Myocyte (in vitro differentiated cells): ENCODE measurements at regions not wholly inside any gene's neighbourhood (a gene's known extent, or its start where the extent isn't known, plus 50 kb on each side); places are given as distances from the start of the nearest gene placed in this dataset.
"Not testable (repeated sequence)": the region's sequence is repeated elsewhere in the genome, so short reads cannot be mapped to it uniquely, and the experiment has no call there.

Experiments used
- DNase-seq: peaks from one replicate; pipeline ENCODE4 v3.0.0-alpha.2; 2012; ENCODE audit warnings: low read depth

DNA sequence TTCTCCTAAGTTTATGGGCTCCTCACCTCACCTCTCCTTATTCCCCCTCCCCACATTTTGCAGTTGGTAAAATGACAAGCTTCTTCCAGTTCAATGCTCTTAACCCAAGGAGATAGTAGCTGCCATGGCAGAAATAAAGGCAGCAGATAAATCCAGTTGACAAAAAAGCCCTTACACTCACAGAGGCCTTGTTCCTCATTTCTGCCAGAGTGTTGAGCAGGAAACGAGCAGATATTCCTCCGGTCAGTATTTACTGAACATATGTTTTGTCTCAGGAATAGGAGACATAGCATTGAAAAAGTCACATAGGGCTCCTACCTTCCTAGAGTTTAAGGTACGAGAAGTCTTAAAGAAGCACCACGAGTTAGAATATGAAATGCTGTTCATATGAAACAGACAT lies 493.7 kb upstream of the TNP1 start:
- no peak for DNase-seq

DNA sequence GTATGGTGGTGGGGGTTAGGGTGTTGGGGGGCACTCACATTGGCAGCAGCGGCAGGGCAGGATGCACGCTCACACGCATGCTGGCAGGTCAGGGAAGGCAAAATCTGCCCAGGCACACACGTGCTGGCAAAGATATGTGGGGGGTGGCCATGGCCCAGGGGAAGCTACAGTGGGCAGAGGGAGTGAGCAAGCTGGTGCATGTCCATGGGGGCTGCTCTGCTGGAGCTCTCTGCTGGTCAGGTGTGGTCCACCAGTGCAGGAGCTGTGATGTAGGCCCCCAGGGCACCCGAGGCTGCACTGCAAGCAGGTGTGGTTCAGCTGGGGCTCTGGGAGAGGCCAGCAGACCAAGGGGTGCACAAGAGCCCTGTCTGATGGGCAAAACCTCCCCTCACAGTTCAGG lies 491.5 kb upstream of the TNP1 start:
- DNase-seq, result no peak

DNA sequence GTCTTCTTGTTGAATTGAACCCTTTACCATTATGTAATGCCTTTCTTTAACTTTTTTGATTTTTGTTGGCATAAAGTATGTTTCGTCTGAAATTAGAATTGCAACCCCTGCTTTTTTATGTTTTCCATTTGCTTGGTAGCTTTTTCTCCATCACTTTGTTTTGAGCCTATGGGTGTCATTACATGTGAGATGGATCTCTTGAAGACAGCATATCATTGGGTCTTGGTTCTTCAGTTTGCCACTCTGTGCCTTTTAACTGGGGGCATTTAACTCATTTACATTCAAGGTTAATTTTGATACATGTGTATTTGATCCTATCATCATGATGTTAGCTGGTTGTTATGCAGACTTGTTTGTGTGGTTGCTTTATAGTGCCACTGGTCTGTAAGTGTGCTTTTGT lies 489.4 kb upstream of the TNP1 start:
- no peak for DNase-seq

DNA sequence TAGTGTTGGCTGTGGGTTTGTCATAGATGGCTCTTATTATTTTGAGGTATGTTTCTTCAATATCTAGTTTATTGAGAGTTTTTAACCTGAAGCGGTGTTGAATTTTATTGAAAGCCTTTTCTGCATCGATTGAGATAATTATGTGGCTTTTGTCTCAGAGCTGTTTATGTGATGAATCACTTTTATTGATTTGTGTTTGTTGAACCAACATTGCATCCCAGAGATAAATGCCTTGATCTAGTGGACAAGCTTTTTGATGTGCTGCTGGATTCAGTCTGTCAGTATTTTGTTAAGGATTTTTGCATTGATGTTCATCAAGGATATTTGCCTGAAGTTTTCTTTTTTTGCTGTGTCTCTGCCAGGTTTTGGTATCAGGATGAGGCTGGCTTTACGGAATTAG lies 487.8 kb upstream of the TNP1 start:
- not testable (repeated sequence) for DNase-seq

DNA sequence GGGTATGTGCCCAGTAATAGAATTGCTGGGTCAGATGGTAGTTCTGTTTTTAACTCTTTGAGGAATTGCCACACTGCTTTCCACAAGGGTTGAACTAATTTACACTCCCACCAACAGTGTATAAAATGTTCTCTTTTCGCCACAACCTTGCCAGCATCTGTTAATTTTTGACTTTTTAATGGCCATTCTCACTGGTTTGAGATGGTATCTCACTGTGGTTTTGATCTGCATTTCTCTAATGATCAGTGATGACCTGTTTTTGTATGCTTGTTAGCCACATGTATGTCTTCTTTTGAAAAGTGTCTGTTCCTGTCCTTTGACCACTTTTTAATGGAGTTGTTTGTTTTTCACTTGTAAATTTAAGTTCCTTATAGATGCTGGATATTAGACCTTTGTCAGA lies 486.2 kb upstream of the TNP1 start:
- not testable (repeated sequence) for DNase-seq

DNA sequence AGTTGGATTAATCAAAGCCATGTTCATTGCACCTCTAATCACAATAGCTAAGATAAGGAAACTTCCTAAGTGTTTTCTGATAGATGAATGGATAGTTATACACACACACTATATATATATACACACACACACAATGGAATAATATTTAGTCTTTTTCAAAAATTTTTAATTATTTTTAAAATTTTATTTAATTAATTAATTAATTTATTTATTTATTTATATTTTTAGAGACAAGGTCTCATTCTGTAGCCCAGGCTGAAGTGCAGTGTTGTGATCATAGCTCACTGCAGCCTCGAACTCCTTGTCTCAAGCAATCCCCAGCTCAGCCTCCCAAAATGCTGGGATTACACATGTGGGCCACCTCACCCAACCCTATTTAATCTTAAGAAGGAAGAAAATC lies 481.0 kb upstream of the TNP1 start:
- no peak for DNase-seq

DNA sequence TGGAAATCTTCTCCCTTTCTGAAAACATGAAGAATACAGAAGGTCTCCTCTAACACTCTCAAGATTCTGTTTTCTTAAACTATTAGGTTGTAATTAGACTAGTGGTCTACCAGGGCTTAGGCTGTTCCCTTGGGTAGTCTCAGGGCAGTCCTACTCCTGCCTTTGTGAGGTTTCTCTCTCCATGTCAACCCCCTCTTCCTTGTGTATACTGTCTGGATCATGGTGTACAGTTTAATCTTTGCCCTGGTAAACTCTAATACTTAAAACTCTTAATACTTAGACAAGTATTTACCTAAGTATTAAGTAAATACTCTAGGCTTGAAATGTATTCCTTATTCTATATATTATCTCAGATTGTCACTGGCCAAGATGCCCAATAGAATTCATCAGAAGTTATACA lies 480.3 kb upstream of the TNP1 start:
- DNase-seq, result no peak

DNA sequence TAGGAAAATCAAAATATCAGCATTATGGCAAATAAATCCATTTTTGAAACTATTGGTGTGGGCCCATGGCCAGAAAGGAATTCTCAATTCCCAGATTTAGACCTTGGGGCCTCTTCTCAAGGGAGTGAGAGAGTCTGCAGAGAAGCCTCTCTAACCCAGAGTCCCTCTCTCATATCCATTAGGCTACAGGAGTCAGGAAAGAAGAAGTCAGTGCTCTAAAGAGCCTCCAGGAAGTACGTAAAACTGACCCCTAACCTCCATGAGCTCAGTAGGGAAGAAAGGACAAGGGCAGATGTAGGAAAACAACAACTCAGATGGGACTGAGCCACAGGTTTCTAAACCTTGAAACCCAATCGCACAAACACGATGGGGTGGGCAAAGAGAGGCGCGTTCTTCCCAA lies 479.9 kb upstream of the TNP1 start:
- no peak for DNase-seq

DNA sequence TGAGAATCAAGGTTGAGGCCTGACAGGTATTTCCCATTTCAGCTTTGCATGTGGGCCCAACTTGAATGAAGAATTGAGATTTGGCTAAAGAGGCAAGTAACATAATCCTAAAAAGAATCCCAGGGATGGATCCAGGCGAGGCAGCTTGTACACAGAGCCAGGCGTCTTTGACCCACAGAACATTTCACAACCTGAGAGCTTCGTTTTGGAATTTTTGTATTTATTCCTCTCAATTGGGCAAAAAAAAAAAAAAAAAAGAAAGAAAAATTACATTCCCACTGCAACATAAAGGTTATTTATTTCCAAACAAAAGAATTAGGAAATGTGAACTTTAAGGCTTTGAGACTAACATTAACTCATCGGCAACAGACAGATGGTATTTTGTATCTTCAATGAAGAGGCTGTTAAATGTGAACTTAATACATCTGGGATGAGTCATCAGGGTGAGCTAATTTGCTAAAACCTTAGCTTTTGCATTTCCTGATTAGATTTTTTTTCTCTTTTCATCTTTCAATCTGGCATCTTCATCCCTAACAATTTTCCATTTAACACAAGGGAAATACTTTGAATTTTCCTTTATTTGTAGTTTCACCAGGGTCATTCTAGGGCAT lies 478.5 kb upstream of the TNP1 start:
- DNase-seq, result no peak

DNA sequence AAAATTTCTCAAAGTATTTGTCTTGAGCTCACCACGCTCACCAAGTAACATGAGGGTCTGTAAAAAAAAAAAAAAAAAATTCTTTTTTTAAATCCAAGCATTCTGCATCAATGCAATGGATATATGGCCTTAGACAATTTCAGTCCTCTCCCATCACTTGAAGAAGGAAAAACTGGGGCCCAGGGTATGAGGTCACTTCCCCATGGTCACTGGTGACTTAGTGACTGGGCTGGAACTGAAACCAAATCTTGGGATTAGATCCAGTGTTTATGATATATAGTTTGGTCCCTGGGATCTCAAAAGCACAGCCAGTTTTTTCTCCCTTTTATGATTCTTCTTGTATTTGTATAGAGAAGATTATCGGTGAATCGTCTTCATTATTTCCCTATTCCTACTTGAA lies 477.9 kb upstream of the TNP1 start:
- DNase-seq, result no peak

DNA sequence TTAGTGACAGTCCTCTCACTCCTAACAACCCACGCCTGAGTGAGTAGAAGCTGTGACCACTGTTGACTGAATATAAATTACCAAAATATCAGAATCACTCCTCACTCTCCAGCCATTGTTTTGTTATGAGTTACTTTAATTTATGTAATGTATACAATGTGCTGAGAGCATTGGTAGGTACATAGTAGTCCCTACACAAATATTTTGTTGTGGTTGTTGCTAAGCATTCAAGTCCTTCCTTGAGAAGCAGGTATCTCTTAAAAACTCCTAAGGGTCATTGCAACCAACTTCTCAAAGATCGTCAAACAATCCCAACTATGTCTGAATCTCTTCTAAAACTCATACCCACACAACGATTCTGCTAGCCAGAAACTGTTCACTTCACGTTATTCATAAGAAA lies 476.8 kb upstream of the TNP1 start:
- DNase-seq, result no peak

DNA sequence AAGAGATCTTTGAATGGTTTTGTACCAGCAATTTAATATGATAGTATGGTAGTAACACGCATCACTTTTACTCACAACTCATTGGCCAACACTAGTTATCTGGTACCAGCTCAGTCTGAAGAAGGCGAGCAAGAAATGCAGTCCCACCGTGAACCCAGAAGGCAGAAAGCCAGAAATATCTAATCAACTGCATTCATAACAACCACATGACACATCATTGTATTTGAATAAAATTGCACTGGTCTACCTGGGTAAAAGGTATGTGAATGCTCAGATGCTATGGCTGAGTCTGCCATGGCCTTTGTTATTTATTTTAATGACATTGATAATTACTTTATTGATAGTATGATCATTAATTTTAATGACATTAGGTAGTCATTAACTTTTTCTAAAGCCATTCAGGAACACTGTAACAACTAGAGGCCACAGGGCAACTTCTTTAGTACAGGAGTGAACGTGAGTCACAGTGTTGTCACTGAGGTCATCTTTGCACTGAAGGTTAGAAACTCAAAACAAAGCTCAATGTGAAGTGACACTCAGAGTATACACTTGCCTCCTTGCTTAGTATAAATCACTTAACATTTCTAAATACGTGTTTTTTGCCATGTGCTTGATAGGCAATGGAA lies 475.6 kb upstream of the TNP1 start:
- DNase-seq, result no peak

DNA sequence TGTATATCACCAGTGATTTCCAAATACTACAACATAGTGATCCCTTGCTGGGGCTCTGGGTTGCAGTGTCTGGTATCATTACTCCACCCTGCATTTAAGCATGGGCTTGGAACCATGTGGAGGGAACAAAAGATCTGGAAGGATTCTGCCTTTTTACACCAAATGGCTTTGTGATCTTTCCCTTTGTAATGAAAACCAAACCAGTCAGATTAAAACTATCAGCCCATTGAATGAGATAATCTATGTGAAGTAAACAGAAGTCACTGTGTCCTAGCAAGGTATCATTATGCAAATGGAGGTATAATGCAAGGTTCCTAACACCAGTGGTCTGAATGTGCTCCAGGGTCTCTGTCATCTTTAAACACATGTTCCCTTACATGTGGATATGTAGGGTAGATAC lies 474.7 kb upstream of the TNP1 start:
- DNase-seq, result no peak

DNA sequence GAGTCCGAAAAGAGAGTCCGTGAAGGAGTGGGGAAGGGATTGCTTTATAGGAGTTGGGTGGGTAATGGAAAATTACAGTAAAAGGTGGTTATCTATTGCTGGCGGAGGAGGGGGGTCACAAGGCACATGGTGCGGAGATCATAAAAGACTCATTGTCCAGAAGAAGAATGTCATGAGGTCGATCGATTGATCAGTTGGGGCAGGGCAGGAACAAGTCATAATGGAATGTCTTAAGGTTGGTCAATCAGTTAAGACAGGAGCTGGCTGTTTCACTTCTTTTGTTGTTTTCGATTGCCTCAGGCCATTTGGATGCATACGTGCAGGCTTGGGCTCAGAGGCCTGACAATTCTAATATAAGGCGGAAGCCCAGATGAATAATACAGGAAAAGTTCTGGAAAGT lies 473.0 kb upstream of the TNP1 start:
- no peak for DNase-seq

DNA sequence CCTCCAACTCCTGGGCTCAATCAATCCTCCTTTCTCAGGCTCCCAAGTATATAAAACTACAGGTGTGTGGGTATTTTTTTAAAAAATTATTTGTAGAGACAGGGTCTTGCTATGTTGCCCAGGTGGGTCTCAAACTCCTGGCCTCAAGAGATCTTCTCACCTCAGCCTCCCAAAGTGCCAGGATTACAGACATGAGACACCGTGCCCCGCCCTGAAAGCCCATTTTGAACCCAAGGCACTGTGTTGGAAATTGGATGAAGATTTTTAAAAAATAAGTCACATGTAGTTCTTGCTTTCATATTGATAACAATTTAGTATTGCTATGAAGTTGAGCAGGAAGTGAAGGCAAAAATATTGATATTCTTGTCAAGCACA lies 472.5 kb upstream of the TNP1 start:
- no peak for DNase-seq

DNA sequence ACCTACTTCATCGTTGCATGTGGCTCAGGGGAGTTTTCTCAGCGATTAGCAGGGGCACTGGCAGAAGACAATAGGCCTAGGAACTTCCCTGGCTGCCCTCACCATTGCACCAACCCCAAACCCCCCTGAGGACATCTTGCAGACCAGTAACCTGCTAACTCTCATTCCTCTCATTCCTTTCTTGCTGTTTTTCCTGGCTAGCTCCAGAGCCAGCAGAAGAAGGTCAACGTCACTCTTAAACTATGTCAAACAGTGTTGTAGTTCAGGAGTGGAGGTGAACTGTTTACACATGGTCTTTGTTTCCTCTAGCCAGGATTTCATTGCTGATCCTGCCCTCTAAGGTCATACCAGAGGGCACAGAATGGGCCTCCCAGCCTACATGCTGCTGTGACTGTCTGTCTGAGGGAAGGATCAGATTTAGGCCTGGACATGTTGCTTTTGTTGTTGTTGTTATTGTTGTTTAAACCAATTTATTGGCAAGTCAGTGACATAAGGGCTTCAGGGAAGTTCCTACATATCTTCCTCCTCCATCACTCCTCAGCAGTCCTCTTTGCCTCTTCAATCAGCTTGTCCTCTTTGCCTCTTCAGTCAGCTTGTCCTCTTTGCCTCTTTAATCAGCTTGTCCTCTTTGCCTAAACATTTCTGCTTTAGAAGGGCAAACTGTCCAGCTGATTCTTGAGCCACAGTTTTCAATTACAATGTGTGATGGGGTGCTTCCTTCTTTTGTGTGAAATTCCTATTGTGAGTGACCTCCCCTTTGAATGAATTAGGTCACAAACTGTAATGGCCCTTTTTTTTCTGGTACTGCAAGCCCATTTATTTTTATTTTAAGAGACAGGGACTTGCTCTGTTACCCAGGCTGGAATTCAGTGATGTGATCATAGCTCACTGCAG lies 471.9 kb upstream of the TNP1 start:
- DNase-seq, result peak; percentile 50

DNA sequence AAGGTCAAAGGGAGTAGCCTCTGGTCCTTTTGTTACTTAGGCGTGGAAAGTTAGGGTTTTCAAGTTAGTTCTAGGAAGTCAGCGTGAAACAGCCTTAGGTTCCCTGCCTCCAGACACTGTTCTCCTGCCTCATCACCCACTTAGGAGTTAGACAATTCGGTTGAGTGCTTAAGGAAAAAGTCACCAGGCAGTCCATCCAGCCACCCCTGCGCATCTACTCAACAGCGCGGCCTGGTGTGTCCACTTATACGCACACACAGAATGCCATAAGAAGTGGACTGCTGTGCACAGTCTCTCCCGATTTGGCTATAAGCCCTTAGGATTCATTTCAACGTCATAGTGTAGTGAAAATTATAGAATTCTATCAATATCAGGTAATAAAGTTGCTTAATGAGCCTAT lies 470.8 kb upstream of the TNP1 start:
- DNase-seq, result no peak

DNA sequence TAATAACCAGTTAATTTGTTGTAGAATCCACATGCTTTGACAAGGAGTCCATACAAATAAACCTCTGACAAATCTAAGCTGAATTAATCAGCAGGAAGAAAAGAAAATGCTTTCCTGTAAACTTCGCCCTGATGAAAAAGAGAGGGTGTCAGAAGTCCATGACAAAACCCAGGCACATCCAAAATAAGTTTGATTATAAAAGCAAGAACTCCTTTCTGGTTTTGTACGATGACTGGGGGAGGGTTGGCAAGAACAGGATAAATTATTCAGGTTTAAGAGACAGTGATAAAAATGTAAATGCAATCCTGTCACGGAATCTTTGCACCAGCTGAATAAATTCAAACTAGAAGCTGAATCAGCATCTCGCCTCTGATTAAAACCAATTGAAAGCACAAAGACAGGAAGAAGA lies 469.2 kb upstream of the TNP1 start:
- DNase-seq, result no peak

DNA sequence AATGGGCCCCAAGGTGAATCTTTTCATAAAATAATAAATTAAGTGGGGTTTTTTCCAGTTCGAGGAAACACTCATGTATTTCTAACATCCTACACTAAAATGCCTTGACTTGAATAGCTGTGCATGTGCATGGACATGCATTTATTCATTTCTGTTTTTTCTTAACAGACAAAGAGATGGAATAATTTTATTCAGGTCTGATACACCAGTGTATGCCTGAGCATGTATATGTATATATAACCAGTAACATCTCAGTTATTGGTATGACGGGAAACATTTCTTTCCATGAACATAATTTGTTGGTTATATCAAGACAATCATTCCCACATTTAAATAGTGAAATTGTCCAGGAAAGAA lies 468.7 kb upstream of the TNP1 start:
- DNase-seq, result no peak

DNA sequence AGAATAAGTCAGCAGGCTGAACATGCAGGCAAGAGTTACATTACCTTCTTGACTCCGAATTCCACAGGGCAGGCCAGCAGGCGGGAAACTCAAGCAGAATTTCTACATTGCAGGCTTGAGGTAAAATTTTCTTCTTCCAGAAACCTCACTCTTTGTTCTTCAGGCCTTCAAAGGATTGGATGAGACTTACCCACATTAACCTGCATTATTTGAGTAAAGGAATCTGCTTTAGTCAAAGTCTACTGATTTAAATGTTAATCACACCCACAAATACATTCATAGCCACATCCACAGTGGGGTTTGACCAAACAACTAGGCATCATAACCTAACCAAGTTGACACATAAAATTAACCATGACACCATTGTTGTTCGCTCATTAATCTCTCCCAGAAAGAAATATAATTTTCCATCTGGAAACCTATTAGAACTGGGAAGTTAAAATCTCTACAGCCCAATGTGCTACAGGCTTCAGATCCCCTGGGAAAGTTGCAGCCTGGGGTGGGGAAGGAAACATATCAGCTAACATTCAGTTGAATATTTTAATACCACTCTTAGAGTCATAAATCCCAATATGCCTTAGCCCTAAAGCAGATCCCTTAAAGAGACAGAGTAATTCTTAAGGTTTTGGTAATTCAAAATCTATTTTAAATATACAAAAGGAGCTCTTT lies 468.2 kb upstream of the TNP1 start:
- no peak for DNase-seq

DNA sequence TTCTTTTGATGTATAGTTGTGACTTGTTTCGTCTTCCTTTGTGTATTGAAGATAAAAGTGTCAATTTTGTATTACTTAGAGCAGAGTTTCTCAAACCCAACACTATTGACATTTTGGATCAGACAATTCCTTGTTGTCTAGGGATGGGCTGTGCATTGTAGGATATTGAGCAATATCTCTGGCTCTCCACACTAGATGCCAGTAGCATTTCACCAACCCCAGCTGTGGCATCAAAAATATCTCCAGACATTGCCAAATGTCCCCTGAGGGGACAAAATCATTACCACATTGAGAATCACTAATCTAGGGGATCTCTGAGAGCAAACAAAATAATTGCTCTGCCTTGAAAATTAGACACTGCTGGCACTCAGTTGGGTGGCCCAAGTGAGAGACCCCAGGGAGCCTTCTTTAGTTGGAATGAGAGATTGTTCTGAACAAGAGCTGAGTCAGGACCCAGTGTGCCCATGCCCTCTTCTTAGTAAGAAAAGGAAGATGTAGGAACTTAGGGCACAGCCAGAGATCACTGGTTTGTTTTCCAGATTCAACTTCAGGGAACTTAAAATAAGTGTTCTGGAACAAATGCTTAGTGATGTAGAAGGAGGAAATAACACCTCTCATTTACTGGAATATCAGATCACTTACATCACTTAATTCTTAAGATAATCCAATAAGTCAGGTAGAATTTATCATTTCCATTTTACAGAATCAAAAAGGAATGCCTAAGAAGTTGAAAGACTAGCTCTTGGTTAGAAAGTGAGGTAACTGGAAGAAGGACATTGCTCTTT lies 466.6 kb upstream of the TNP1 start:
- DNase-seq, result peak; percentile 63
